Body of pancreas (tissue), 4 donors: ENCODE measurements at regions not wholly inside any gene's neighbourhood (a gene's known extent, or its start where the extent isn't known, plus 50 kb on each side); places are given as distances from the start of the nearest gene placed in this dataset.
A peak's percentile ranks its signal among the peaks of the same experiment; 100 is the strongest.

ENCODE experiments used
- ATAC-seq: fragments of 150-250 bp; one replicate; pipeline ENCODE4 v1.9.1; 2016
- DNase-seq, 4 donors: peaks; one replicate each; pipeline ENCODE4 v3.0.0-alpha.2; 2019
- H3K27ac ChIP-seq, 4 donors: fragments of 200-600 bp; sonication (generic); 1 replicate in 3 of 4; 2 replicates in 1 of 4; pipeline versions ENCODE4 v1.5.1 to v1.6.1; 2016 to 2019; ENCODE audit warnings: mild to moderate bottlenecking in 1 of 4, mixed read lengths in 1 of 4, moderate library complexity in 1 of 4
- H3K27me3 ChIP-seq, 2 donors: fragments of 200-600 bp; sonication (generic); one replicate each; pipeline ENCODE4 v1.6.0; 2016; ENCODE audit warnings: mild to moderate bottlenecking in 1 of 2
- H3K36me3 ChIP-seq, 2 donors: fragments of 200-600 bp; sonication (generic); replicated peaks in 1 of 2; 2 replicates each; pipeline ENCODE4 v1.5.1; 2016; ENCODE audit warnings: low read depth in 2 of 2; ENCODE audit not compliant: insufficient read depth in 1 of 2
- H3K4me1 ChIP-seq: fragments of 200-600 bp; sonication (generic); one replicate; pipeline ENCODE4 v1.6.0; 2016
- H3K4me3 ChIP-seq, 2 donors: fragments of 200-600 bp; sonication (generic); 1 replicate in 1 of 2; 2 replicates in 1 of 2; pipeline ENCODE4 v1.5.1; 2016 to 2019
- H3K9me3 ChIP-seq, 3 donors: fragments of 200-600 bp; sonication (generic); 1 replicate in 2 of 3; 2 replicates in 1 of 3; pipeline ENCODE4 v1.5.1; 2016
- CTCF ChIP-seq, 7 experiments: fragments of 450-650 bp in 4 of 7; fragments of 200-600 bp in 3 of 7; sonication (generic) in 3 of 7; IDR thresholded peaks; one replicate each; pipeline ENCODE4 v1.5.1; 2016 to 2019; ENCODE audit warnings: antibody characterized with exemption in 7 of 7
- POLR2A ChIP-seq, 3 donors: fragments of 450-650 bp; IDR thresholded peaks; one replicate each; pipeline ENCODE4 v1.6.1; 2016; ENCODE audit warnings: antibody characterized with exemption in 3 of 3, mild to moderate bottlenecking in 2 of 3
- WGBS, 2 donors: methylation state at CpG; one replicate each; pipeline ENCODE4 v1.1.5; 2017; 5-methylcytosine and 5-hydroxymethylcytosine counted together
- intact Hi-C: fragments of 100-400 bp; cut with DNase I; formaldehyde crosslinking; loops from one replicate; pipeline ENCODE4 v1.15.1; 2023

- Histone ChIP-seq H3K4me3 (no peak overlapping the region), H3K27ac (peak overlapping the region in 2 of 4 donors; percentile 52 to 53), H3K27me3 (no peaks in the 10 kb centered on the region), H3K4me1 (peaks cover 11% of the 10 kb centered on the region), H3K9me3 (no peaks in the 10 kb centered on the region), H3K36me3 (no peaks in the 10 kb centered on the region)
- ATAC-seq (peak; percentile 86), DNase-seq (peak in 3 of 4 donors; percentile 12 to 20 (median 19))
- WGBS, 2 donors = 54 to 63% methylated on average over 7 of the region's 7 CpGs
- intact Hi-C loops = no loop called here
- no peak for TF ChIP-seq CTCF (IDR thresholded peaks at IDR 0.05)
Measured at GRCh38 chr18:47425365-47425764, 173.9 kb upstream of the SKOR2 start.

GRCh38 chr18:47422524-47422923, 171.1 kb upstream of the SKOR2 start:
- intact Hi-C loops = no loop called here
- ATAC-seq = no peak
- no peak overlapping the region for H3K4me3 ChIP-seq
- H3K9me3 ChIP-seq = no peaks in the 10 kb centered on the region
- H3K36me3 ChIP-seq = no peaks in the 10 kb centered on the region
- no peak overlapping the region for H3K27ac ChIP-seq
- WGBS, 2 donors = 69 to 78% methylated on average over 6 of the region's 6 CpGs
- H3K27me3 ChIP-seq = no peaks in the 10 kb centered on the region
- peaks cover 11% of the 10 kb centered on the region for H3K4me1 ChIP-seq
- no peak for TF ChIP-seq CTCF (IDR thresholded peaks at IDR 0.05)
- TF ChIP-seq POLR2A (IDR thresholded peaks at IDR 0.05) = no peak
- no peak for DNase-seq

GRCh38 chr18:47420130-47420529, 168.7 kb upstream of the SKOR2 start:
- intact Hi-C loops = no loop called here
- Histone ChIP-seq H3K27ac (no peak overlapping the region), H3K27me3 (no peaks in the 10 kb centered on the region), H3K4me1 (peaks cover 4% of the 10 kb centered on the region), H3K4me3 (no peak overlapping the region), H3K36me3 (no peaks in the 10 kb centered on the region), H3K9me3 (no peaks in the 10 kb centered on the region)
- ATAC-seq (no peak), DNase-seq (no peak)
- 58 to 64% methylated on average over 4 of the region's 4 CpGs for WGBS, 2 donors
- TF ChIP-seq POLR2A (IDR thresholded peaks at IDR 0.05) (no peak), CTCF (IDR thresholded peaks at IDR 0.05) (no peak)

GRCh38 chr18:47418746-47419145, 167.3 kb upstream of the SKOR2 start:
- DNase-seq (no peak), ATAC-seq (no peak)
- WGBS, 2 donors = 57 to 63% methylated on average over 3 of the region's 3 CpGs
- TF ChIP-seq CTCF (IDR thresholded peaks at IDR 0.05) (no peak), POLR2A (IDR thresholded peaks at IDR 0.05) (no peak)
- Histone ChIP-seq H3K9me3 (no peaks in the 10 kb centered on the region), H3K4me3 (no peak overlapping the region), H3K36me3 (no peaks in the 10 kb centered on the region), H3K27me3 (no peaks in the 10 kb centered on the region), H3K27ac (no peak overlapping the region), H3K4me1 (no peaks in the 10 kb centered on the region)
- intact Hi-C loops = no loop called here

GRCh38 chr18:47417807-47418206, 166.3 kb upstream of the SKOR2 start:
- Histone ChIP-seq H3K27me3 (no peaks in the 10 kb centered on the region), H3K9me3 (no peaks in the 10 kb centered on the region), H3K27ac (no peak overlapping the region), H3K4me1 (no peaks in the 10 kb centered on the region), H3K4me3 (no peak overlapping the region), H3K36me3 (no peaks in the 10 kb centered on the region)
- DNase-seq (no peak), ATAC-seq (no peak)
- intact Hi-C loops = no loop called here
- no peak for TF ChIP-seq CTCF (IDR thresholded peaks at IDR 0.05)
- TF ChIP-seq POLR2A (IDR thresholded peaks at IDR 0.05) = no peak
- 51 to 70% methylated on average over 2 of the region's 2 CpGs for WGBS, 2 donors
